ENCODE measurements at regions not wholly inside any gene's neighbourhood (a gene's known extent, or its start where the extent isn't known, plus 50 kb on each side); places are given as distances from the start of the nearest gene placed in this dataset.

DNA sequence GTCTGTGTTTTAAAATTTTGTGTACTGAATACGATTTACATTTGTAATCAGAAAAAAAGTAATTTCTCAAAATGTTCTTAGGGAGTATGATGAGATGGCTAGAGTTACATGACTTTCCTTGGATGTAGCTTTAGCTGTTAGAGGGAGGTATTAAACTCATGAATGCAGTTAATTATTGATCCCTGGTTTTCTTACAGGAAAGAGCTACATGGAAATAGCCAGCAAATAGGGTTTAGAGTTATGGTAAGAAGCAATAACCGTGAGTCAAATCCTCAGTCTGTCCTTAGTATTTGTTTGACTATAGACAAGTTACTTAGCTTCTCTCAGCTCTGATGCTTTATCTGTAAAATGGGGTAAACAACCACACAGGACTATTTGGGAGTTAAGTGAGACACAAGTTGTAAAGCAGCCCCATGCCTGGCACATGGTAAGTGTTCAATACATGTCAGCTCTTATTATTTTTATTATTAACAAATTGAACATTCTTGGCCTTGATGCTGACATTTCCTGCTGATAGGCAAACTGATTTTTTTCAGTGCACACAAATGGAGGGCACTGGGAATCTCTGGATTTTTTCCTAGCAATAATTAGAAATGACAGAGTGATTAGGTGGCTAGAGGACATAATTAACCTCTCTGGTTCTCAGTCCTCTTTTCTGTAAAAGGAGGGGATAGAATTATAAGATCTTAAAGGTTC lies 204.5 kb upstream of the PHYHIPL start:
- Histone ChIP-seq H3K36me3 (no peaks in the 10 kb centered on the region), H3K4me1 (peaks cover 2% of the 10 kb centered on the region), H3K4me3 (no peak overlapping the region), H3K9me3 (no peaks in the 10 kb centered on the region), H3K27me3 (no peaks in the 10 kb centered on the region), H3K27ac (no peak overlapping the region)
- no peak for DNase-seq (ENCODE audit: low spot score in 2 of 2)
- TF ChIP-seq POLR2AphosphoS5 (IDR thresholded peaks at IDR 0.05) (no peak), CTCF (IDR thresholded peaks at IDR 0.05) (no peak), POLR2A (IDR thresholded peaks at IDR 0.05) (no peak), EP300 (IDR thresholded peaks at IDR 0.05) (no peak)
- 85% methylated on average over 2 of the region's 2 CpGs for WGBS

GRCh38 chr10:58972576-58973234 lies 203.7 kb upstream of the PHYHIPL start:
- WGBS, result 65% methylated on average over 2 of the region's 2 CpGs
- Histone ChIP-seq H3K27me3 (no peaks in the 10 kb centered on the region), H3K4me1 (peaks cover under 1% of the 10 kb centered on the region), H3K36me3 (no peaks in the 10 kb centered on the region), H3K4me3 (no peak overlapping the region), H3K27ac (no peak overlapping the region), H3K9me3 (no peaks in the 10 kb centered on the region)
- no peak for TF ChIP-seq POLR2A (IDR thresholded peaks at IDR 0.05)
- no peak for TF ChIP-seq POLR2AphosphoS5 (IDR thresholded peaks at IDR 0.05)
- TF ChIP-seq CTCF (IDR thresholded peaks at IDR 0.05), result no peak
- no peak for TF ChIP-seq EP300 (IDR thresholded peaks at IDR 0.05)
- no peak for DNase-seq (ENCODE audit: low spot score in 2 of 2)

- Histone ChIP-seq H3K9me3 (no peaks in the 10 kb centered on the region), H3K27me3 (no peaks in the 10 kb centered on the region), H3K27ac (no peak overlapping the region), H3K4me3 (no peak overlapping the region), H3K36me3 (no peaks in the 10 kb centered on the region), H3K4me1 (no peaks in the 10 kb centered on the region)
- DNase-seq (ENCODE audit: low spot score in 2 of 2), result no peak
- WGBS, result 77% methylated on average over 2 of the region's 2 CpGs
- TF ChIP-seq POLR2A (IDR thresholded peaks at IDR 0.05), result no peak
- no peak for TF ChIP-seq CTCF (IDR thresholded peaks at IDR 0.05)
- TF ChIP-seq EP300 (IDR thresholded peaks at IDR 0.05), result no peak
- no peak for TF ChIP-seq POLR2AphosphoS5 (IDR thresholded peaks at IDR 0.05)
Observed at GRCh38 chr10:58973235-58973595, 203.2 kb upstream of the PHYHIPL start.

- no peak overlapping the region for H3K4me3 ChIP-seq
- WGBS, result 64% methylated on average over 1 of the region's 1 CpG
- H3K4me1 ChIP-seq, result no peaks in the 10 kb centered on the region
- H3K27ac ChIP-seq, result no peak overlapping the region
- H3K27me3 ChIP-seq, result no peaks in the 10 kb centered on the region
- no peak for DNase-seq (ENCODE audit: low spot score in 2 of 2)
- H3K9me3 ChIP-seq, result no peaks in the 10 kb centered on the region
- no peaks in the 10 kb centered on the region for H3K36me3 ChIP-seq
- TF ChIP-seq CTCF (IDR thresholded peaks at IDR 0.05), result no peak
- TF ChIP-seq POLR2A (IDR thresholded peaks at IDR 0.05), result no peak
- no peak for TF ChIP-seq POLR2AphosphoS5 (IDR thresholded peaks at IDR 0.05)
- no peak for TF ChIP-seq EP300 (IDR thresholded peaks at IDR 0.05)
Observed at GRCh38 chr10:58976254-58976653, 200.2 kb upstream of the PHYHIPL start.

DNA sequence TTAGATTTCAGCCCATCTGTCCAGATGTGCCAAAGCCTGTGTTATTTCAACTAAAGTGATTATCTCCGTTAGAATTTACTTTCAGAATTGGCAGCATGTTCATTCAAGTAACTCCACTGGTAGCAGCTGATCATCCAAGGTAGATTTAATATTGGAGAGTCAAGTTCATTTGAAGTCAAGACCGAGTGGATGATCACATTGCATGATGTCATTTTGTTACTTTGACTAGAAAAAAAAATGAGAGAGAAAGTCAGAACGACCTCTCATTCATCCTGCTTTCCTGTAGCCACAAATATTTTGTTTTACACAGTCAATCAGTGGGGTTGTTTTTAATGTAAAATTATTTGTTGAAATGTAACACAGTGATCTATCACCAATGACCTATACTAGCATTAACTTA lies 196.7 kb upstream of the PHYHIPL start:
- H3K9me3 ChIP-seq, result no peaks in the 10 kb centered on the region
- TF ChIP-seq EP300 (IDR thresholded peaks at IDR 0.05) (no peak), POLR2A (IDR thresholded peaks at IDR 0.05) (no peak), CTCF (IDR thresholded peaks at IDR 0.05) (no peak), POLR2AphosphoS5 (IDR thresholded peaks at IDR 0.05) (no peak)
- H3K27me3 ChIP-seq, result no peaks in the 10 kb centered on the region
- no peaks in the 10 kb centered on the region for H3K4me1 ChIP-seq
- DNase-seq (ENCODE audit: low spot score in 2 of 2), result no peak
- H3K27ac ChIP-seq, result no peak overlapping the region
- 48% methylated on average over 3 of the region's 3 CpGs for WGBS
- no peaks in the 10 kb centered on the region for H3K36me3 ChIP-seq
- no peak overlapping the region for H3K4me3 ChIP-seq

All from suprapubic skin (tissue), 4 donors.